ENCODE measurements at regions not wholly inside any gene's neighbourhood (a gene's known extent, or its start where the extent isn't known, plus 50 kb on each side); places are given as distances from the start of the nearest gene placed in this dataset.
"Not testable (repeated sequence)": the region's sequence is repeated elsewhere in the genome, so short reads cannot be mapped to it uniquely, and the experiment has no call there.

- H3K27me3 Mint-ChIP-seq, result no peaks in the 10 kb centered on the region
- no peak overlapping the region for H3K4me2 ChIP-seq (replicated peaks; ENCODE audit: low read depth, low read length, poor library complexity, severe bottlenecking)
- ATAC-seq (ENCODE audit: low read depth), result no peak
- H3K79me2 ChIP-seq (ENCODE audit: control insufficient read depth, insufficient read depth, low read length), result no peaks in the 10 kb centered on the region
- H2AFZ ChIP-seq (ENCODE audit: insufficient read depth, low read depth, low read length, poor library complexity, severe bottlenecking), result no peak overlapping the region
- CTCF ChIA-PET, result no interaction called here
- peaks cover 2% of the 10 kb centered on the region for H3K4me1 Mint-ChIP-seq
- POLR2A ChIA-PET, result interaction anchor here (0.7 kb wide), 1 partner anchor 9 kb away, joined by 5 read pairs; no protein-coding TSS in a partner anchor
- H3K4me1 ChIP-seq (ENCODE audit: control insufficient read depth in 2 of 2, insufficient read depth in 2 of 2, low read length in 2 of 2), result no peaks in the 10 kb centered on the region
- no peak overlapping the region for H3K4me3 ChIP-seq (ENCODE audit: control extremely low read depth in 1 of 5, extremely low read depth in 1 of 5, insufficient read depth in 1 of 5, low read depth in 2 of 5, low read length in 4 of 5)
- TF ChIP-seq CTCF (IDR thresholded peaks at IDR 0.05) (no peak), EZH2 (IDR thresholded peaks at IDR 0.05; ENCODE audit: borderline replicate concordance, insufficient read depth, low read depth, low read length, poor library complexity, severe bottlenecking) (no peak)
- H3K9me3 Mint-ChIP-seq (ENCODE audit: insufficient read depth), result no peaks in the 10 kb centered on the region
- no peak overlapping the region for H3K9ac ChIP-seq (ENCODE audit: low read length)
- H3K9me3 ChIP-seq (ENCODE audit: control extremely low read depth in 1 of 3, control insufficient read depth in 2 of 3, insufficient read depth in 1 of 3, low read length in 2 of 3), result peaks cover 3 to 9% (median 8%) of the 10 kb centered on the region in 3 donors
- no peaks in the 10 kb centered on the region for H4K20me1 ChIP-seq (ENCODE audit: control insufficient read depth, insufficient read depth, low read length, poor library complexity, severe bottlenecking)
- H3K4me3 Mint-ChIP-seq, result no peak overlapping the region
- intact Hi-C loops (cut with micrococcal nuclease), result no loop called here
- H3K27ac ChIP-seq (ENCODE audit: low read length in 2 of 2), result no peak overlapping the region
- no peaks in the 10 kb centered on the region for H3K36me3 ChIP-seq (replicated peaks in 1 of 2; ENCODE audit: control extremely low read depth in 1 of 2, control insufficient read depth in 1 of 2, extremely low read depth in 1 of 2, insufficient read depth in 2 of 2, low read length in 1 of 2)
- 50% methylated on average over 1 of the region's 5 CpGs for WGBS (ENCODE audit: insufficient coverage)
- no peaks in the 10 kb centered on the region for H3K27me3 ChIP-seq (replicated peaks in 1 of 4; ENCODE audit: control extremely low read depth in 1 of 4, control insufficient read depth in 3 of 4, insufficient read depth in 4 of 4, low read length in 3 of 4)
- DNase-seq, result no peak
- no peak overlapping the region for H3K27ac Mint-ChIP-seq
These were observed 223.8 kb downstream of the EFCAB11 start for GRCh38 chr14:89730687-89731086.

- Histone ChIP-seq H3K9me3 (ENCODE audit: control extremely low read depth in 1 of 3, control insufficient read depth in 2 of 3, insufficient read depth in 1 of 3, low read length in 2 of 3) (peaks cover 0 to 6% (median 2%) of the 10 kb centered on the region in 3 donors), H3K79me2 (ENCODE audit: control insufficient read depth, insufficient read depth, low read length) (no peaks in the 10 kb centered on the region), H3K9ac (ENCODE audit: low read length) (no peak overlapping the region), H3K4me2 (replicated peaks; ENCODE audit: low read depth, low read length, poor library complexity, severe bottlenecking) (no peak overlapping the region), H3K36me3 (replicated peaks in 1 of 2; ENCODE audit: control extremely low read depth in 1 of 2, control insufficient read depth in 1 of 2, extremely low read depth in 1 of 2, insufficient read depth in 2 of 2, low read length in 1 of 2) (no peaks in the 10 kb centered on the region), H3K4me3 (ENCODE audit: control extremely low read depth in 1 of 5, extremely low read depth in 1 of 5, insufficient read depth in 1 of 5, low read depth in 2 of 5, low read length in 4 of 5) (no peak overlapping the region), H3K27ac (ENCODE audit: low read length in 2 of 2) (no peak overlapping the region), H3K4me1 (ENCODE audit: control insufficient read depth in 2 of 2, insufficient read depth in 2 of 2, low read length in 2 of 2) (peaks cover 14% of the 10 kb centered on the region in 2 donors), H4K20me1 (ENCODE audit: control insufficient read depth, insufficient read depth, low read length, poor library complexity, severe bottlenecking) (no peaks in the 10 kb centered on the region), H3K27me3 (replicated peaks in 1 of 4; ENCODE audit: control extremely low read depth in 1 of 4, control insufficient read depth in 3 of 4, insufficient read depth in 4 of 4, low read length in 3 of 4) (no peaks in the 10 kb centered on the region), H2AFZ (ENCODE audit: insufficient read depth, low read depth, low read length, poor library complexity, severe bottlenecking) (no peak overlapping the region)
- no peaks in the 10 kb centered on the region for H3K9me3 Mint-ChIP-seq (ENCODE audit: insufficient read depth)
- no peak overlapping the region for H3K4me3 Mint-ChIP-seq
- TF ChIP-seq EZH2 (IDR thresholded peaks at IDR 0.05; ENCODE audit: borderline replicate concordance, insufficient read depth, low read depth, low read length, poor library complexity, severe bottlenecking) (no peak), CTCF (IDR thresholded peaks at IDR 0.05) (no peak)
- intact Hi-C loops (cut with micrococcal nuclease), result no loop called here
- no peak overlapping the region for H3K27ac Mint-ChIP-seq
- no peaks in the 10 kb centered on the region for H3K27me3 Mint-ChIP-seq
- peaks cover 15% of the 10 kb centered on the region for H3K4me1 Mint-ChIP-seq
- ChIA-PET POLR2A (interaction anchor here (0.5 to 0.6 kb wide), 2 partner anchors 232 to 542 kb away, joined by 5 to 9 read pairs; no protein-coding TSS in a partner anchor), CTCF (interaction anchor here (0.6 kb wide), 1 partner anchor 90 kb away, joined by 3 read pairs; no protein-coding TSS in a partner anchor)
- WGBS (ENCODE audit: insufficient coverage), result 90% methylated on average over 2 of the region's 5 CpGs
- no peak for ATAC-seq (ENCODE audit: low read depth)
- no peak for DNase-seq
These were observed 225.6 kb downstream of the EFCAB11 start for GRCh38 chr14:89728964-89729363.

- H3K27me3 ChIP-seq (replicated peaks in 1 of 4; ENCODE audit: control extremely low read depth in 1 of 4, control insufficient read depth in 3 of 4, insufficient read depth in 4 of 4, low read length in 3 of 4); intact Hi-C loops (cut with micrococcal nuclease); H3K4me2 ChIP-seq (replicated peaks; ENCODE audit: low read depth, low read length, poor library complexity, severe bottlenecking); H3K4me3 ChIP-seq (ENCODE audit: control extremely low read depth in 1 of 5, extremely low read depth in 1 of 5, insufficient read depth in 1 of 5, low read depth in 2 of 5, low read length in 4 of 5); ATAC-seq (ENCODE audit: low read depth); POLR2A ChIA-PET; H3K36me3 ChIP-seq (replicated peaks in 1 of 2; ENCODE audit: control extremely low read depth in 1 of 2, control insufficient read depth in 1 of 2, extremely low read depth in 1 of 2, insufficient read depth in 2 of 2, low read length in 1 of 2); H2AFZ ChIP-seq (ENCODE audit: insufficient read depth, low read depth, low read length, poor library complexity, severe bottlenecking); H3K9me3 Mint-ChIP-seq (ENCODE audit: insufficient read depth); H3K9me3 ChIP-seq (ENCODE audit: control extremely low read depth in 1 of 3, control insufficient read depth in 2 of 3, insufficient read depth in 1 of 3, low read length in 2 of 3); H4K20me1 ChIP-seq (ENCODE audit: control insufficient read depth, insufficient read depth, low read length, poor library complexity, severe bottlenecking); H3K9ac ChIP-seq (ENCODE audit: low read length); DNase-seq; H3K27me3 Mint-ChIP-seq; H3K4me3 Mint-ChIP-seq; H3K27ac ChIP-seq (ENCODE audit: low read length in 2 of 2); H3K27ac Mint-ChIP-seq; H3K79me2 ChIP-seq (ENCODE audit: control insufficient read depth, insufficient read depth, low read length): not testable (repeated sequence)
- peaks cover 36% of the 10 kb centered on the region for H3K4me1 Mint-ChIP-seq
- CTCF ChIA-PET, result interaction anchor here (0.7 kb wide), 1 partner anchor 575 kb away, joined by 3 read pairs; no protein-coding TSS in a partner anchor
- 80% methylated on average over 3 of the region's 6 CpGs for WGBS (ENCODE audit: insufficient coverage)
- peaks cover 33 to 39% of the 10 kb centered on the region in 2 donors for H3K4me1 ChIP-seq (ENCODE audit: control insufficient read depth in 2 of 2, insufficient read depth in 2 of 2, low read length in 2 of 2)
These were observed 228.3 kb downstream of the EFCAB11 start for GRCh38 chr14:89726226-89726625.

Measured in B cell (primary cell).